Small intestine (tissue), 7 donors: ENCODE measurements at regions not wholly inside any gene's neighbourhood (a gene's known extent, or its start where the extent isn't known, plus 50 kb on each side); places are given as distances from the start of the nearest gene placed in this dataset.
A peak's percentile ranks its signal among the peaks of the same experiment; 100 is the strongest.

Source experiments
- DNase-seq, 2 donors: peaks; one replicate each; pipeline versions ENCODE4 v3.0.0 to v3.0.0-alpha.2; 2013
- FAIRE-seq: peaks from 2 replicates; lab custom pipeline; 2012; peaks lifted over from hg19 to GRCh38; lab: Jason Lieb, UNC
- H3K27ac ChIP-seq, 3 donors: one replicate each; pipeline ENCODE4 v1.5.1; 2013; ENCODE audit warnings: low read length in 2 of 3, mild to moderate bottlenecking in 2 of 3, control low read depth in 1 of 3, inconsistent platforms in 1 of 3, low read depth in 1 of 3, moderate library complexity in 1 of 3
- H3K27me3 ChIP-seq, 3 donors: one replicate each; pipeline ENCODE4 v1.6.1; 2013; ENCODE audit warnings: low read length in 3 of 3, inconsistent platforms in 1 of 3; ENCODE audit not compliant: control insufficient read depth in 3 of 3, insufficient read depth in 3 of 3
- H3K36me3 ChIP-seq, 3 donors: one replicate each; pipeline ENCODE4 v1.6.1; 2013; ENCODE audit warnings: low read length in 3 of 3, inconsistent platforms in 1 of 3, low read depth in 1 of 3, mild to moderate bottlenecking in 1 of 3, moderate library complexity in 1 of 3; ENCODE audit not compliant: control insufficient read depth in 3 of 3, insufficient read depth in 2 of 3
- H3K4me1 ChIP-seq, 3 donors: one replicate each; pipeline ENCODE4 v1.6.1; 2013; ENCODE audit warnings: low read length in 2 of 3, inconsistent platforms in 1 of 3, low read depth in 1 of 3, mild to moderate bottlenecking in 1 of 3, moderate library complexity in 1 of 3; ENCODE audit not compliant: control insufficient read depth in 3 of 3, insufficient read depth in 2 of 3
- H3K4me3 ChIP-seq, 3 donors: one replicate each; pipeline ENCODE4 v1.5.1; 2013; ENCODE audit warnings: low read length in 3 of 3, control low read depth in 1 of 3, inconsistent platforms in 1 of 3, low read depth in 1 of 3, mild to moderate bottlenecking in 1 of 3, moderate library complexity in 1 of 3
- H3K9me3 ChIP-seq, 2 donors: one replicate each; pipeline ENCODE4 v1.6.1; 2013; ENCODE audit warnings: low read depth in 1 of 2, low read length in 1 of 2; ENCODE audit not compliant: control insufficient read depth in 2 of 2, insufficient read depth in 1 of 2
- WGBS, 3 donors: extraction: QIAGEN DNeasy Blood & Tissue Kit; methylation state at CpG; one replicate each; pipeline ENCODE4 v1.1.7; 2013; 5-methylcytosine and 5-hydroxymethylcytosine counted together
- donor health status: healthy with polysubstance abuse.
- donor health status: control.
- donor health status: control.
- donor health status: Bipolar disorder and iron deficiency.
- donor health status: healthy.

DNA sequence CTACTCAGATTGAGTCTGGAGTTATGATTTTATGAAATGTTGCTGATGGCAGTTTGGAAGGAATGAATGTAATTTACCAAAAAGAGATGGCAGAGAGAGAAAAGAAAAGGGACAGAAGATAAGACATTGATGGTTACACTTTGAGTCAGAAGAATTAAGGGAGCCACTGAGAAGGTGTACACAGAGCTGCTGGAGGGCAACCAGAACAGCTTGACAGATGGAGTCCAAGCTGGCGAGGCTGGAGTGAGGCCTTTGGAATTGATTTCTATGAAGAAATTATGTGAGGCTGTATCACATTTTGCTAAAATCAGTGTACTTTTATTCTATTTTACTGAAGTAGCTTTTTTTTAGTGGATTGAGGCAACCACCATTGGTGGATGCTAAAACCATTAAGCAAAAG lies 740.5 kb downstream of the REEP3 start:
- FAIRE-seq (no peak), DNase-seq (no peak)
- Histone ChIP-seq H3K4me3 (no peak overlapping the region), H3K27me3 (no peaks in the 10 kb centered on the region), H3K36me3 (no peaks in the 10 kb centered on the region), H3K27ac (no peak overlapping the region), H3K4me1 (no peaks in the 10 kb centered on the region), H3K9me3 (no peaks in the 10 kb centered on the region)
- WGBS, 3 donors: 95 to 100% (median 98%) methylated on average over 1 of the region's 1 CpG

DNA sequence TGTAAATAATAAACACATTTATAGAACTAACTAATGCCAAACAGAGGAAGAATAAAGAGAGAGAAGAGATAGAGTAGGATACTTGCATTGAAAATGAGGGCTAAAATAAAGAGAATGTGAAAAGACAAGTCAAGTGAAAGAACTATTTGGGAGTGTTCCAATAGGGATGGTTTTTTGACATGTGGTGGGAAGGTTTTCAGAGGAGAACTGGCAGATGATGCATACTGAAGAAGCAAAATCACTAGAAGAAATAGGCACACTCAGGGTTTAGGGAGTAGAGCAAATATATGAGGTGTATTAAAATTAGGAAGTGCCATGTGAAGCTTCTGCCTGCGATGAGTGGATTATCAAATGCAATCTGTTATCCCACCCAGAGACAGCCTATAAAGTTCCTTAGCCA lies 744.8 kb downstream of the REEP3 start:
- no peaks in the 10 kb centered on the region for H3K36me3 ChIP-seq
- 86 to 95% (median 91%) methylated on average over 1 of the region's 1 CpG for WGBS, 3 donors
- no peak for FAIRE-seq

DNA sequence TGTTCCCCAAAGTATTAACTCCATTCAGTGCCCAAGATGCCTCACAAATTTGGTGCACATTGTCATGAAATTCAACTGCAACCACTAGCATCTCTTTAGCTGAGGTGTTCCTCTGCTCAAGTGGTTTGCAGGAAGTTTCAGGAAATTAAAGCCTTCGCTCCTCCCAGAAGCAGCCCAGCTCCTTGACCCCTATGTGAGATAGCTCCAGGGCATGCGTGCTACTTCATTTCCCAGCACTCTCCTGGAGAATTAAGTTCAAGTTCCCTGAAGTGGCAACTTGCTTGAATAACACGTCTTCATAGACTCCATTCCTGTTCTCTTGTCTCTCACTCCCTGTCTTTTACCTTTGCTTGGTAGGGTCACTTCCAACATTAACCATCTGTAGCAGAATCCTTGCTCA lies 750.3 kb downstream of the REEP3 start:
- H3K27ac ChIP-seq: no peak overlapping the region
- H3K36me3 ChIP-seq: no peaks in the 10 kb centered on the region
- H3K4me3 ChIP-seq: no peak overlapping the region
- 62 to 71% (median 65%) methylated on average over 3 of the region's 3 CpGs for WGBS, 3 donors
- H3K4me1 ChIP-seq: no peaks in the 10 kb centered on the region
- DNase-seq (no peak), FAIRE-seq (no peak)
- peaks cover 0 to 1% of the 10 kb centered on the region in 2 donors for H3K9me3 ChIP-seq
- no peaks in the 10 kb centered on the region for H3K27me3 ChIP-seq

More for the DNA sequence above, 744.8 kb downstream of the REEP3 start:
- no peak for DNase-seq
- Histone ChIP-seq H3K27ac (no peak overlapping the region), H3K9me3 (no peaks in the 10 kb centered on the region), H3K4me3 (no peak overlapping the region), H3K4me1 (no peaks in the 10 kb centered on the region), H3K27me3 (no peaks in the 10 kb centered on the region)

DNA sequence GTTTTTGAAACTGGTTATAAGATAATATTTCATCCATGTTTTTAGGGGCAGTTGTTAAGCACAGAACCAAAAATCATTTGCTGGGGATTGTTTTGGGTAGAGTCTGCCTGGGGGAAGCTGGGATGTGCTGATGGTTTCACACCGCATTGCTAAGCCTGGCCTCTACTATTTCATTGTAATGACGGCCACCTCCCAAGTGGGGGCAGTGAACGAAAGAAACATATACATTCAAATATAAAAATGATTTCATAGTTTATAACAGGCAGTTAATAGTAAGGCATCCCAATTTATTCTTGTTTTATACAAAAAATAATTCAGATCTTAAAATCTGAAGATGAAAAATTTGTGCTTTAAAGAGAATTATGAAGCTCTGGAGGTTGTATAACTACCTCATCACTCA lies 750.8 kb downstream of the REEP3 start:
- Histone ChIP-seq H3K9me3 (peaks cover 0 to 1% of the 10 kb centered on the region in 2 donors), H3K4me1 (no peaks in the 10 kb centered on the region), H3K27ac (no peak overlapping the region), H3K36me3 (no peaks in the 10 kb centered on the region), H3K27me3 (no peaks in the 10 kb centered on the region), H3K4me3 (no peak overlapping the region)
- no peak for FAIRE-seq
- DNase-seq: peak in 1 of 2 donors; percentile 8
- 34 to 36% (median 36%) methylated on average over 3 of the region's 3 CpGs for WGBS, 3 donors

GRCh38 chr10:64275001-64275400 lies 753.8 kb downstream of the REEP3 start:
- Histone ChIP-seq H3K27ac (no peak overlapping the region), H3K27me3 (no peaks in the 10 kb centered on the region), H3K4me3 (no peak overlapping the region), H3K36me3 (no peaks in the 10 kb centered on the region), H3K9me3 (peaks cover 0 to 1% of the 10 kb centered on the region in 2 donors), H3K4me1 (no peaks in the 10 kb centered on the region)
- no peak for DNase-seq
- no peak for FAIRE-seq

- Histone ChIP-seq H3K4me1 (no peaks in the 10 kb centered on the region), H3K36me3 (no peaks in the 10 kb centered on the region), H3K27me3 (no peaks in the 10 kb centered on the region), H3K4me3 (no peak overlapping the region), H3K9me3 (peaks cover 0 to 1% of the 10 kb centered on the region in 2 donors), H3K27ac (no peak overlapping the region)
- FAIRE-seq: no peak
- no peak for DNase-seq
- WGBS, 3 donors: 74 to 88% (median 82%) methylated on average over 2 of the region's 2 CpGs
These were observed 754.6 kb downstream of the REEP3 start for GRCh38 chr10:64275774-64276173.

GRCh38 chr10:64277536-64277935 lies 756.3 kb downstream of the REEP3 start:
- WGBS, 3 donors: 74 to 79% (median 79%) methylated on average over 3 of the region's 3 CpGs
- no peaks in the 10 kb centered on the region for H3K27me3 ChIP-seq
- no peaks in the 10 kb centered on the region for H3K4me1 ChIP-seq
- no peak overlapping the region for H3K27ac ChIP-seq
- H3K4me3 ChIP-seq: no peak overlapping the region
- peaks cover 0 to 1% of the 10 kb centered on the region in 2 donors for H3K9me3 ChIP-seq
- no peak for DNase-seq
- no peaks in the 10 kb centered on the region for H3K36me3 ChIP-seq
- FAIRE-seq: no peak

- 80 to 90% (median 82%) methylated on average over 3 of the region's 3 CpGs for WGBS, 3 donors
- FAIRE-seq (no peak), DNase-seq (no peak)
- no peaks in the 10 kb centered on the region for H3K27me3 ChIP-seq
- no peak overlapping the region for H3K27ac ChIP-seq
- H3K9me3 ChIP-seq: no peaks in the 10 kb centered on the region
- no peak overlapping the region for H3K4me3 ChIP-seq
- H3K4me1 ChIP-seq: no peaks in the 10 kb centered on the region
- H3K36me3 ChIP-seq: no peaks in the 10 kb centered on the region
These were observed 762.4 kb downstream of the REEP3 start for GRCh38 chr10:64283621-64284020.

GRCh38 chr10:64286533-64286932 lies 765.3 kb downstream of the REEP3 start:
- Histone ChIP-seq H3K27me3 (no peaks in the 10 kb centered on the region), H3K9me3 (no peaks in the 10 kb centered on the region), H3K36me3 (no peaks in the 10 kb centered on the region), H3K4me3 (no peak overlapping the region), H3K4me1 (no peaks in the 10 kb centered on the region), H3K27ac (no peak overlapping the region)
- DNase-seq (no peak), FAIRE-seq (no peak)
- WGBS, 3 donors: 77 to 89% (median 82%) methylated on average over 2 of the region's 2 CpGs
